Uterus (tissue), 3 donors: ENCODE measurements at regions not wholly inside any gene's neighbourhood (a gene's known extent, or its start where the extent isn't known, plus 50 kb on each side); places are given as distances from the start of the nearest gene placed in this dataset.

Experiments used
- DNase-seq, 2 donors: peaks; one replicate each; pipeline ENCODE4 v3.0.0-alpha.2; 2019 to 2020
- H3K27ac ChIP-seq, 2 donors: fragments of 200-600 bp; sonication (generic); 1 replicate in 1 of 2; 2 replicates in 1 of 2; pipeline ENCODE4 v1.5.1; 2016 to 2018
- H3K27me3 ChIP-seq, 2 donors: fragments of 200-600 bp; sonication (generic); one replicate each; pipeline ENCODE4 v1.5.1; 2018 to 2019; ENCODE audit warnings: control low read depth in 1 of 2
- H3K36me3 ChIP-seq, 2 donors: fragments of 200-600 bp; sonication (generic); one replicate each; pipeline ENCODE4 v1.5.1; 2019; ENCODE audit warnings: control low read depth in 1 of 2
- H3K4me1 ChIP-seq, 2 donors: fragments of 200-600 bp; sonication (generic); one replicate each; pipeline ENCODE4 v1.5.1; 2018 to 2019; ENCODE audit warnings: control low read depth in 1 of 2
- H3K4me3 ChIP-seq, 2 donors: fragments of 200-600 bp; sonication (generic); 1 replicate in 1 of 2; 2 replicates in 1 of 2; pipeline ENCODE4 v1.5.1; 2018 to 2019; ENCODE audit warnings: mild to moderate bottlenecking in 1 of 2
- H3K9me3 ChIP-seq, 2 donors: fragments of 200-600 bp; sonication (generic); one replicate each; pipeline ENCODE4 v1.5.1; 2019; ENCODE audit warnings: control low read depth in 1 of 2
- CTCF ChIP-seq, 4 experiments: fragments of 200-600 bp in 2 of 4; fragments of 450-650 bp in 2 of 4; sonication (generic) in 2 of 4; IDR thresholded peaks; one replicate each; pipeline ENCODE4 v1.5.1; 2016 to 2019; ENCODE audit warnings: antibody characterized with exemption in 4 of 4, mild to moderate bottlenecking in 2 of 4, moderate library complexity in 1 of 4
- POLR2A ChIP-seq, 2 donors: fragments of 450-650 bp; IDR thresholded peaks; one replicate each; pipeline ENCODE4 v1.6.1; 2016; ENCODE audit warnings: antibody characterized with exemption in 2 of 2, mild to moderate bottlenecking in 1 of 2, moderate library complexity in 1 of 2
- intact Hi-C: fragments of 100-400 bp; cut with DNase I; formaldehyde crosslinking; loops from one replicate; pipeline ENCODE4 v1.15.1; 2023; ENCODE audit warnings: low total_unique reads
- donor health status: DM: yes; HTN: yes; CAD: no.

GRCh38 chr4:125663896-125664767 is 349.4 kb downstream of the FAT4 start:
- Histone ChIP-seq H3K4me1 (no peaks in the 10 kb centered on the region), H3K27ac (no peak overlapping the region), H3K36me3 (no peaks in the 10 kb centered on the region), H3K4me3 (no peak overlapping the region), H3K27me3 (no peaks in the 10 kb centered on the region), H3K9me3 (no peaks in the 10 kb centered on the region)
- intact Hi-C loops, result no loop called here
- no peak for DNase-seq
- TF ChIP-seq CTCF (IDR thresholded peaks at IDR 0.05) (no peak), POLR2A (IDR thresholded peaks at IDR 0.05) (no peak)

GRCh38 chr4:125666635-125667034 is 351.9 kb downstream of the FAT4 start:
- Histone ChIP-seq H3K9me3 (no peaks in the 10 kb centered on the region), H3K4me1 (no peaks in the 10 kb centered on the region), H3K36me3 (no peaks in the 10 kb centered on the region), H3K27me3 (no peaks in the 10 kb centered on the region), H3K4me3 (no peak overlapping the region), H3K27ac (no peak overlapping the region)
- no peak for DNase-seq
- no peak for TF ChIP-seq POLR2A (IDR thresholded peaks at IDR 0.05)
- TF ChIP-seq CTCF (IDR thresholded peaks at IDR 0.05), result no peak
- intact Hi-C loops, result no loop called here

- no peaks in the 10 kb centered on the region for H3K36me3 ChIP-seq
- intact Hi-C loops, result no loop called here
These were observed 361.4 kb downstream of the FAT4 start for GRCh38 chr4:125676156-125676555.

GRCh38 chr4:125676583-125676982 is 361.8 kb downstream of the FAT4 start:
- Histone ChIP-seq H3K27ac (no peak overlapping the region), H3K4me1 (no peaks in the 10 kb centered on the region), H3K4me3 (no peak overlapping the region), H3K9me3 (no peaks in the 10 kb centered on the region), H3K36me3 (no peaks in the 10 kb centered on the region), H3K27me3 (no peaks in the 10 kb centered on the region)
- DNase-seq, result no peak
- TF ChIP-seq CTCF (IDR thresholded peaks at IDR 0.05), result no peak
- no peak for TF ChIP-seq POLR2A (IDR thresholded peaks at IDR 0.05)
- intact Hi-C loops, result no loop called here

More at GRCh38 chr4:125676156-125676555, 361.4 kb downstream of the FAT4 start:
- DNase-seq, result no peak
- Histone ChIP-seq H3K27me3 (no peaks in the 10 kb centered on the region), H3K9me3 (no peaks in the 10 kb centered on the region), H3K27ac (no peak overlapping the region), H3K4me3 (no peak overlapping the region), H3K4me1 (no peaks in the 10 kb centered on the region)
- TF ChIP-seq POLR2A (IDR thresholded peaks at IDR 0.05), result no peak

DNA sequence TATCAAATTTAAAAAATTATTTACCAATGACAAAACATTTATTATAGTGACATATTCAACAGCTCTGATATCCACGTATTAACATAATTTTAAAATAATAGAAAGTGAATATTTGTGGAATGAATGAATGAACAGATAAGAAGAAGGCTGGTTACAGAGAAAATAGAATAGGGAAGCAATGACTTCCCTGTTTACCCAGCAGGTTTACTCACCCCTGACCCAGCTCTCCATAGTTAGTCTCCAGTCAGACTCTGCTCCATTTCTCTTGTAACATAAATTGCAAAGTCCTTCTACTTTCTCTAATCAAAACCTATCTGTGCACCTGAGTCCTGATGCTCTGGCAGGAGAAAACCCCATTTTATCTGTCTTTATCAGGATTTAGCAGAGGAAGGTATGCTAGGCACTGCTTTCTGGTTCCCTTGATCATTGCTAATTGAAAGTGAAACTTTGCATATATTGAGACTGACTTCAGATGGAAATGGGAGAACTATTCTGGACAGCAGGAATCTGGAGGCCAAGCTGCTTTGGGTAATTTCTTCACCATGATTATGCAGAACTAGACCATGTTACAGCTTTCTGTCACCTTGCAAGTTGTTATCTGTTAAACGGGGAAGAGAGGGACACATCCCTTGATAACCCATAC is 363.0 kb downstream of the FAT4 start:
- TF ChIP-seq CTCF (IDR thresholded peaks at IDR 0.05), result no peak
- no peak for TF ChIP-seq POLR2A (IDR thresholded peaks at IDR 0.05)
- no peak for DNase-seq
- no peaks in the 10 kb centered on the region for H3K27me3 ChIP-seq

More for the DNA sequence above, 363.0 kb downstream of the FAT4 start:
- Histone ChIP-seq H3K9me3 (no peaks in the 10 kb centered on the region), H3K4me1 (no peaks in the 10 kb centered on the region), H3K27ac (no peak overlapping the region), H3K4me3 (no peak overlapping the region), H3K36me3 (no peaks in the 10 kb centered on the region)
- intact Hi-C loops, result no loop called here
